Thyroid gland (tissue), 4 donors: ENCODE measurements at regions not wholly inside any gene's neighbourhood (a gene's known extent, or its start where the extent isn't known, plus 50 kb on each side); places are given as distances from the start of the nearest gene placed in this dataset.

ENCODE experiments used
- DNase-seq, 2 donors: peaks; one replicate each; pipeline ENCODE4 v3.0.0-alpha.2; 2019
- H3K27ac ChIP-seq, 3 donors: fragments of 200-600 bp; sonication (generic); 1 replicate in 2 of 3; 2 replicates in 1 of 3; pipeline ENCODE4 v1.5.1; 2016 to 2019; ENCODE audit warnings: mild to moderate bottlenecking in 1 of 3, moderate library complexity in 1 of 3
- H3K27me3 ChIP-seq: fragments of 200-600 bp; sonication (generic); one replicate; pipeline ENCODE4 v1.5.1; 2019
- H3K36me3 ChIP-seq, 2 donors: fragments of 200-600 bp; sonication (generic); one replicate each; pipeline ENCODE4 v1.5.1; 2016 to 2019
- H3K4me1 ChIP-seq, 2 donors: fragments of 200-600 bp; sonication (generic); one replicate each; pipeline ENCODE4 v1.5.1; 2017 to 2019
- H3K4me3 ChIP-seq, 3 donors: fragments of 200-600 bp; sonication (generic); replicated peaks in 1 of 3; 1 replicate in 2 of 3; 2 replicates in 1 of 3; pipeline ENCODE4 v1.5.1; 2016; ENCODE audit warnings: mild to moderate bottlenecking in 1 of 3
- H3K9me3 ChIP-seq: fragments of 200-600 bp; sonication (generic); one replicate; pipeline ENCODE4 v1.5.1; 2017
- CTCF ChIP-seq, 6 experiments: fragments of 200-600 bp in 3 of 6; fragments of 450-650 bp in 3 of 6; sonication (generic) in 3 of 6; IDR thresholded peaks; one replicate each; pipeline ENCODE4 v1.5.1; 2016 to 2019; ENCODE audit warnings: antibody characterized with exemption in 6 of 6, mild to moderate bottlenecking in 2 of 6, inconsistent platforms in 1 of 6, moderate library complexity in 1 of 6
- POLR2A ChIP-seq, 2 donors: fragments of 450-650 bp; IDR thresholded peaks; one replicate each; pipeline ENCODE4 v1.6.1; 2017; ENCODE audit warnings: antibody characterized with exemption in 2 of 2, mild to moderate bottlenecking in 2 of 2, moderate library complexity in 1 of 2
- WGBS, 2 donors: methylation state at CpG; one replicate each; pipeline ENCODE4 v1.1.5; 2017; 5-methylcytosine and 5-hydroxymethylcytosine counted together
- intact Hi-C: fragments of 100-400 bp; cut with DNase I; formaldehyde crosslinking; loops from one replicate; pipeline ENCODE4 v1.15.1; 2023

DNA sequence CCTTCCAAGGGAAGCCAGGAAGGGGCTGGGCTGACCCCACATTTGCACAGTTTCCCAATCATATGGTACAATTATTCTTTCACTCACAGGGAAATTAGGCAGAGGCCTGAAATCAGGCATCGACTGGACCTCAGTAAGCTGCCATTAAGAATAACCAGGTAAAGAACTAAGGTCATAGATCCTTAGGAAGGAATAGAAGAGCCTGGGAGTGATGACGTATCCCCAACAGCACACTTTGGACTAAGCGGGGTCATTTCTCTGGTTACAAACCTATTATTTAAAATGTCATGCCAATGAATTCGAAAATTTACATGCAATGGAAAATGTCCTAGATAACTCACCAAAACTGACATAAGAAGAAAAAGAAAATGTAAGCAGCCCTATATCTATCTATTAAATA is 118.2 kb downstream of the BRD1 start:
- WGBS, 2 donors: 68 to 69% methylated on average over 4 of the region's 4 CpGs
- intact Hi-C loops: no loop called here

DNA sequence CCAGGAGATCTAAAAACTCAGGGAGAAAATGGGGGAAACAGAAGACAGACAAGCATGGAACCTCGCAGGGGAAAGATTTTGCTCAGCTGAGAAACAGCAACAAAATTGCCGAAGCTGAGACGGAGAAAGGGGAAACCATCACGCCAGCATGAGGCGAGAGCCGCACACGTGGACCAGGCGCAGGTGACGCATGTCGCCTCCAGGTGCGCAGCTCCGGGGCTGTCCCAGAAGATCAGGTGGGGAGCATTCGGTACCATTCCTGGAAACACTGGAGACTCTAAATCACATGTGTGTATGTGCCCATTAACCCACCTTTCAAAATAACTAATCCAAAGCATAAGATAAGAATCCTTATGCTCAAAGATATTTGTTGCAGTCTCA is 121.7 kb downstream of the BRD1 start:
- no peaks in the 10 kb centered on the region for H3K27me3 ChIP-seq
- 84 to 87% methylated on average over 13 of the region's 13 CpGs for WGBS, 2 donors
- no peaks in the 10 kb centered on the region for H3K36me3 ChIP-seq
- no peaks in the 10 kb centered on the region for H3K9me3 ChIP-seq
- no peak overlapping the region for H3K27ac ChIP-seq
- intact Hi-C loops: no loop called here
- H3K4me3 ChIP-seq: no peak overlapping the region
- H3K4me1 ChIP-seq: no peaks in the 10 kb centered on the region
- TF ChIP-seq POLR2A (IDR thresholded peaks at IDR 0.05): no peak
- no peak for TF ChIP-seq CTCF (IDR thresholded peaks at IDR 0.05)
- DNase-seq: no peak

More for the DNA sequence above, 118.2 kb downstream of the BRD1 start:
- Histone ChIP-seq H3K27ac (no peak overlapping the region), H3K4me1 (no peaks in the 10 kb centered on the region), H3K9me3 (no peaks in the 10 kb centered on the region), H3K36me3 (no peaks in the 10 kb centered on the region), H3K4me3 (no peak overlapping the region), H3K27me3 (no peaks in the 10 kb centered on the region)
- no peak for TF ChIP-seq CTCF (IDR thresholded peaks at IDR 0.05)
- no peak for TF ChIP-seq POLR2A (IDR thresholded peaks at IDR 0.05)
- no peak for DNase-seq

GRCh38 chr22:49705216-49705971 is 122.3 kb downstream of the BRD1 start:
- H3K27me3 ChIP-seq: no peaks in the 10 kb centered on the region

DNA sequence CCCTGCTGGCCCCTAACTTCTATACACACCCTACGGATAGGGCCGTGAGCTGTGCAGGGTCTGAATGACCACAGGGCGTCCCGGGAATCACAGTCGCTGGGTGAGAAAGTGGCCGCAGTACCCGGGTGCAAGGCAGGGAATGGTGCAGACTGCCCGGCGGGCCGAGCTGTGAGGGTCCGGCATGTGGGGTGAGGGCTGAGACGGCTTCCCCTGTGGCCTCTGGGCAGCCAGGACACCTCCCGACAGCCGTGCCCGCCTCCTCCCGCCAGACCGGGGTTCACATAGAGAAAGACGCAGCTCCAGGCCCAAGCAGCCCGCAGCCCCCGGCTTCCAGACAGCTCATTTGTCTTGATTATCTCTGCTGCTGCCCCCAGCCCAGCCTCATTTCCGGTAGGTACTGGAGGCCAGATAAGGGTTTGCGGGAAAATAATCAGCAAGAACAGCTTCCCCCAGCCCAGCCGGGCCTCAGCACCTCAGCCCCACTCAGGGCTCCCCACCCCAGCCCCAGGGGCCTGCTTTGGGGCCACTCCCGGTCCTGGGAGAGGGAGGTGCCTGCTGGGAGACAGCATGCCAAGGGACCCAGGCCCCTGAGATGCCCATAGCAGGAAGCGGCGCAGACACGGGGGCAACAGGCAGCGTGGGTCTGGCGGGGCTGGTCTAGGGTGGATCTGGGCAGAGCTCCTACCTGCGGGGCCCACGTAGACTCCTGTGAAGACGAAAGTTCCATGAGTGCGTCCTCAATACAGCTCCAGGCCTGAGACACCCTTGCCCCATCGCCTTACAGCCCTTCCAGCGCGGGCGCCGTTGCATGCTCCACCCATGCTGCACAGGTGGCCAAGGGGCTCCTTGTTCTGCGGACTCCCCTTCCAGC is 123.1 kb downstream of the BRD1 start:
- Histone ChIP-seq H3K4me3 (no peak overlapping the region), H3K27ac (no peak overlapping the region), H3K9me3 (no peaks in the 10 kb centered on the region), H3K27me3 (no peaks in the 10 kb centered on the region), H3K4me1 (no peaks in the 10 kb centered on the region), H3K36me3 (no peaks in the 10 kb centered on the region)
- intact Hi-C loops: no loop called here
- no peak for DNase-seq
- TF ChIP-seq CTCF (IDR thresholded peaks at IDR 0.05): no peak
- no peak for TF ChIP-seq POLR2A (IDR thresholded peaks at IDR 0.05)
- WGBS, 2 donors: 63 to 74% methylated on average over 18 to 28 of the region's 39 CpGs

More at GRCh38 chr22:49705216-49705971, 122.3 kb downstream of the BRD1 start:
- H3K27ac ChIP-seq: no peak overlapping the region
- no peaks in the 10 kb centered on the region for H3K9me3 ChIP-seq
- H3K4me3 ChIP-seq: no peak overlapping the region
- H3K4me1 ChIP-seq: no peaks in the 10 kb centered on the region
- intact Hi-C loops: no loop called here
- no peak for DNase-seq
- WGBS, 2 donors: 53 to 64% methylated on average over 14 to 21 of the region's 22 CpGs
- TF ChIP-seq POLR2A (IDR thresholded peaks at IDR 0.05) (no peak), CTCF (IDR thresholded peaks at IDR 0.05) (no peak)
- no peaks in the 10 kb centered on the region for H3K36me3 ChIP-seq

DNA sequence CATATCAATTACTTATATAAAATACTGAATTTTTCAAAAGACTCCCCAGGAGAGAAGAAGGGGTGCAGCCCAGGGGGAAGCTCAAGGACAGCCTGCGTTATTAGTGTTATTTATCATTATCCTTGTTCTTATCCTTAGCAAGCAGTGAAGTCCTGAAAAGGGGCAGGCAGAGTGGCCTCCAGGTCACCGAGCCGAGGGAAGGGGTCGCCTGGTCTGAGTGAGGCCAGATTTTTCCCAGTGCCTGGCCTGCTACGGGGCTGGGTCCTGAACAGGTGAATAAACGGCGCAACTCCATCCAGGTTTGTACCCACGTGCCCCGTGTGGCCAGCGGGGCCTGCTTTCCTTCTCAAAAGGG is 123.7 kb downstream of the BRD1 start:
- 73 to 80% methylated on average over 10 of the region's 10 CpGs for WGBS, 2 donors
- no peaks in the 10 kb centered on the region for H3K27me3 ChIP-seq
- intact Hi-C loops: no loop called here

More for the DNA sequence above, 123.7 kb downstream of the BRD1 start:
- no peaks in the 10 kb centered on the region for H3K4me1 ChIP-seq
- H3K4me3 ChIP-seq: no peak overlapping the region
- no peaks in the 10 kb centered on the region for H3K36me3 ChIP-seq
- DNase-seq: no peak
- no peak overlapping the region for H3K27ac ChIP-seq
- no peaks in the 10 kb centered on the region for H3K9me3 ChIP-seq
- TF ChIP-seq CTCF (IDR thresholded peaks at IDR 0.05): no peak
- no peak for TF ChIP-seq POLR2A (IDR thresholded peaks at IDR 0.05)
